GM18519 (cell line): ENCODE measurements at regions not wholly inside any gene's neighbourhood (a gene's known extent, or its start where the extent isn't known, plus 50 kb on each side); places are given as distances from the start of the nearest gene placed in this dataset.

Source experiments
- ATAC-seq: cut with Tn5 transposase; IDR thresholded peaks from one replicate; pipeline ENCODE4 v1.9.1; 2021; ENCODE audit warnings: mild to moderate bottlenecking, moderate library complexity; ENCODE audit not compliant: unreplicated experiment, low FRiP score

GRCh38 chrY:8652445-8652844 lies 684.8 kb upstream of the TSPY4 start:
- no peak for ATAC-seq

DNA sequence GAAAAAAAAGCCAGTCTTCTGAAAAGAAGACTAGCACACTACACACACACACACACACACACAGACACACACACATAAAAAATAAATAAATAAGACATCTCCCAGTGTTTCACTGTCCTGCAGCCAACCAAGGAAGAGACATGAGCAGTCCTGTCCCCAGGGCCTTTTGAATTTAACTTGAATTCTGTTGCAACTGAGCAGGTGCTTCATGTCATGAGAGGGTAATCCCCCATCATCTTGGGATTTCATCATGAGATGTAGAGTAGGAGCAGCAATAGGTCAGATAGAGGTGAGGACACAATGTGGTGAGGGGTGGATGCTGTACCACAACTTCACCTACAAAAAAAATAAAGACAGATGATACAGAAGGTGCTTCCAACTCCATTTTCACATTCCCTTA lies 682.2 kb upstream of the TSPY4 start:
- ATAC-seq = no peak

DNA sequence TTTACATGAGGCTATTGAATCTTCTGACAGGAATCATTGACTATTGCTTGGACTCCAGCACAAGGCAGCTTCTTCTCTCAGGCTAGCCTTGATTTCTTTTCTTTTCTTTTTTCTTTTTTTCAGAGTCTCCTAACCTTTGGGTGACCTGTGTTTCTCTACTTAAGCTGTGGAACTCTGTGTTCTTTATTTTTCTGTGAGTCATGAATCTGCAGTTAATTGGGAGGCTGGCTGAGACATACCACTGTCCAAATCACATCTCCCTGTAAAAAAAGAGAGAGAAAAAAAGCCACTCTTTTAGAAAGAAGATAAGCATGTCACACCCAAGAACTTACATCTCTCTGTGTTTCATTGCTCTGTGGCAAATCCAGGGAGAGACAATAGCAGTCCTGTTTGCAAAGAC lies 681.2 kb upstream of the TSPY4 start:
- ATAC-seq = no peak

DNA sequence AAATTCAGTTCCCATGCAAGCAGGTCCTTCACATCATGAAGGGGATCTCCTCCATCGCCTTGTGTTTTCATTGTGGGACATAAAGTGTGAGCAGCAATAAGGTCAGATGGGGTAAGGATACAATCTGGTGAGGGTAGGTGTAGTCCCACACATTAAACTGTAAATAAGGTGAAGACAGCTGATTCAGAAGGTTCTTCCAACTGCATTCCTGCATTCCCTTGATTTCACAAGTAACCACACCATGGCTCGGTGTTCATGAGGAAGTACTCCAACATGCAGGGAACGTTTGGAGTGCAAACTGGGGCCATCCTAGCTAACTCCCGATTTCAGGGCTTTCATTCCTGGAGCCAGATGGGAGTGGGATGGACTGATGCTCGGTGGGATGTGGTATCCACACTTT lies 680.7 kb upstream of the TSPY4 start:
- no peak for ATAC-seq

DNA sequence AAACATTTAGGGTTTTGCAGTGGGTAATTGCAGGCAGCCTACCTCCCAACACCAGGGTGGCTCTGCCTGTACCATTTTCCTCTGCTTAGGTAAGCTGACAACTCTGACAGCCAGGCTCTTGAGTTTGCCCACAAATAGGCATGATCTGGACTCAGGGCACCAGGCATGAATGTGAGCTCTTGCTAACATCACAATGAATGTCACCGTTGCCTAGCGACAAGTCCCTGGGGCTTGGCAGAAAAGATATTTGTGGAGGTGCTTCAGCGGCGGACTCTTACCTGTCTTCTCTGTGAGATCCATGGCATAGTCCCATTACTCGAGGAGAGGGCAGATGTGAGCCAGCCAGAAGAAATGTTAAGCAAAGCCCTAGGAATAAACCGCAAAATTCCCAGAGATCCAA lies 677.5 kb upstream of the TSPY4 start:
- no peak for ATAC-seq

DNA sequence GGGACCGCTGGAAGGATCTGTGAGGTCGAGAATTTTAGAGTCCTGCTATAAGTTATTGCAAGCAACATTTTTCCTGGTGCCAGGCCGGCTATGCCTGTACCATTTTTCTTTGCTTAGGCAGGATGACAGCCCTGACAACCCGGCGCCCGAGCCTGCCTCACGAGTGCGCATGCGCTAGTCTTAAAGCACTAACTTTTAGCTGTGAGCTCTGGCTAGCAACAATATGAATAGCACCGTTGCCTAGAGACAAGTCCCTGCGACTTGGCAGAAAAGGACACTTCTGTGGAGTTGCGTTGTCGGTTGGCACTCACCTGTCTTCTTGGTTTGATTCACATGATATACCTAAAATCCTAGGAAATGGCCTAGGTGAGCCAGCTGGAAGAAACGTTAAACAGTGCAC lies 663.4 kb upstream of the TSPY4 start:
- no peak for ATAC-seq

DNA sequence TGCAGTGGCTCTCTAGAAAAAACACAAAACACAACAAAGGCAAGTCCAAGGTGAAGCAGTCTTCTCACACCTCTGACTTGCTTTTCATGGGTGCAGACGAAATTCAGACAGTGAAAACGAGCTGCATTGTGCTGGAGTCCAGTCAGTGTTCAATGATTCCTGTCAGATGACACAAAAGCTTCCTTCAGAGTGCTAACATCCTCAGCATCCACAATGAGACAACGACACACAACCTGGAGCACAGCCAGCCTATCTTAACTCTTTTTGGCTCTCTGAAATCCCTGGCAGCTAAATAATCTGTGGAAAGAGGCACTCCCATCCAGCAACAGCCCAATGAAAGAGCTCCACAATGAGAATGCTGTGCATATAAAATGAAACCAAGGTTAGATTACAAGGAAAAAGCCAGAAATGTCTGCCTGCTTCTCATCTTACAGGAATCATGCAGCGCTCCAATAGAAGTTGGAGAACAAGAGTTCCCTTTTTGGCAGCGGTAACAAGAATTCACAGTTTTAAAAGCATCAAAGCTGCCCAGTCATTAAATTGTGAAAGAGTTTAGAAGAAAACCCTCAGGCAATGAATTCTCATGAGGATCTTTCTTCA lies 659.8 kb upstream of the TSPY4 start:
- no peak for ATAC-seq

DNA sequence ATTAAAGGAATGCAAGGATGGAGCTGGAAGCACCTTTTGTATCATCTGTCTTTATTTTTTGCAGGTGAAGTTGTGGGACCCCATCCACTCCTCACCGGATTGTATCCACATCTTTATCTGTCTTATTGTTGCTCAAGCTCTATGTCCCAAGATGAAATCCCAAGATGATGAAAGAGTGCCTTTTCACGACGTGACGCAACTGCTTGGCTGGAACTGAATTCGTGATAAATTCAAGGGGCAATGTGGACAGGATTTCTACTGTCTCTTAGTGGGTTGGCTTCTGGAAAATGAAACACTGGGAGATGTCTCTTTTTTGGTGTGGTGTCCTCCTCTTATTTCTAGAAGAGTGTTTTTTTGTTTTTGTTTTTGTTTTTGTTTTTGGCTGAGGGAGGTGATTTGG lies 650.1 kb upstream of the TSPY4 start:
- ATAC-seq = no peak

DNA sequence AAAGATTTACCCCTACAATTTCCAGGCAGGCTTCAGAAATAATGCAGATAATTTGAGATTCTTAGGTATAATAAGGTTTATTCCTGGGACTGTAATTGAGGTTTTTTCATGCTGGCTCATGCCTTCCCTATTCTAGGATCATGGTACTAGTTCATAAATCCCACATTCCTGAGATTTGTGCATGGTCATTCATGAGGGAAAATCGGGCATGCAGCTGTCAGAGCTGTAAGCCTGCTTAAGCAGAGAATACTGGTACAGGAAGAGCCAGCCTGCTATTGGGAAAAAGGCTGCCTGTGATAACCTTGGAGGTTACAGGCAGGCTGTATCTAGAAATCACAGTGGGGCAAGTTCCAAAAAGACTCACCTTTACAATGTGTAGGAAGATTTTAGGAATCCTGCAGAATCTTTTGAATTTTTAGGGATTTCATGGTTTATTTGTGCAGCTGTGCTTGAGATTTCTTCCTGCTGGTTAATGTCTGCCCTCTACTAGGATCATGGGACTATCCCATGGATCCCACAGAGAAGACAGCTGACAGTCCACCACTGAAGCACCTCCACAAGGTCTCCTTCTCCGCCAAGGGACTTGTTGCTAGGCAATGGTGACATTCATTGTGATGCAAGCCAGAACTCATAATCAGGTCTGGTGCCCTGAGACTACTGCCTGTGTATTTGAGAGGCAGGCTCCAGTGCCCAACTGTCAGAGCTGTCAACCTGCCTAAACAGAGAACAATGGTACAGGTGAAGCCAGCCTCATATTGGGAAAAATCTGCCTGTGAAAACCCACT lies 646.2 kb upstream of the TSPY4 start:
- ATAC-seq = no peak

DNA sequence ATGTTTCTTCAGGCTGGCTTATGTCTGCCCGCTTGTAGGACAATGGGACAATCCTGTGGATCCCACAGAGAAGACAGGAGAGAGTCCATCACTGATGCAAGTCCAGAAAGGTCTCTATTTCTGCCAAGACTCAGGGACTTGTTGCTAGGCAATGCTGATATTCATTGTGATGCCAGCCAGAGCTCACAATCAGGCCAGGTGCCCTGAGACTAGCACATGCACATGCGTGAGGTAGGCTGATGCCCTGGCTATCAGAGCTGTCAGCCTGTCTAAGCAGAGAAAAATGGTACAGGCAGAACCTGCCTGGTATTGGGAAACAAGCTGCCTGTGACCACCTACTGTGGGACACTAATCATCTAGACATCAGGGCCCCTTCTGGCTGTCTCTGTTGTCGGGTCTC lies 638.7 kb upstream of the TSPY4 start:
- ATAC-seq = no peak

DNA sequence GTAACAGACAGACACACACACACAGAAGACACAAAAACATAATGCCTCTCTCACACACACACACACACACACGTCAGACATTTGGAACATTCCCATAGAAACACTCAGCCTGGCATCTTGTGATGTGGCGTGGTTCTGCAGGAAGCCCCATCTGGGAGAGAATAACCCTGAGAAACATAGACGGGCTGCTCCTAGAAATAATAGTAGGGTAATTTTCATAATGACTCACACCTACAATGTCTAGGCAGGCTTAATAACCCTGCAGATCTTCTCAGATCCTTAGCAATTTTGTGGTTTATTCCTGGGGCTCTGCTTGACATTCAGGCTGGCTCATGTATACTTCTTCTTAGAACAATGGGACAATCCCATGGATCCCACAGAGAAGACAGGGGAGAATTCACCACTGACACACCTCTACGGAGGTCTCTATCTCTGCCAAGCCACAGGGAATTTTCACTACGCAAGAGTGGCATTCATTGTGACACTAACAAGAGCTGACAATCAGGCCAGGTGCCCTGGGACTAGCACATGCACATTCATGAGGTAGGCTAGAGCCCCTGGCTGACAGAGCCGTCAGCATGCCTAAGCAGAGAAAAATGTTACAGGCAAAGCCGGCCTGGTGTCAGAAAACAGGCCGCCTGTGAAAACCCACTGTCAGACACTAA lies 631.5 kb upstream of the TSPY4 start:
- ATAC-seq = no peak

GRCh38 chrY:8712296-8712695 lies 625.0 kb upstream of the TSPY4 start:
- no peak for ATAC-seq

DNA sequence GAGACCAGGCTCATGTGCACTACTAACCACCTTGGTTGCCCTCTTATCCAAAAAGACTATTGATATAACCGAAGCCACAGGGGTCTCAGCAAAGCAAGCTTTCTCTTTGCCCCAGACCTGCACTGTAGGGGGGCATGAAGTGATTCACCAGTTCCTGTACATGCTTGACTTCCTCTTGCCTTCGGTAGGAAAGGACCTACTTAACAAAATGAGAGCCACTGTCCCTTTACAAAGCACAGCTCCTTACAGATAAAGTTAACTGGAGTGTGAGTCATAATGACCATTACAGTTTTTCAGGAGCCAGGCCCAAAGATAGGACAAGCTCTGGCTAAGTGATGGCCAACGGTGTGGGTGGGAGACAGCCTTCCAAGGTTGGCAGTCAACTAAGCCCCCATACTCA lies 622.0 kb upstream of the TSPY4 start:
- ATAC-seq = no peak

- ATAC-seq = no peak
Measured at GRCh38 chrY:8726616-8727015, 610.6 kb upstream of the TSPY4 start.

DNA sequence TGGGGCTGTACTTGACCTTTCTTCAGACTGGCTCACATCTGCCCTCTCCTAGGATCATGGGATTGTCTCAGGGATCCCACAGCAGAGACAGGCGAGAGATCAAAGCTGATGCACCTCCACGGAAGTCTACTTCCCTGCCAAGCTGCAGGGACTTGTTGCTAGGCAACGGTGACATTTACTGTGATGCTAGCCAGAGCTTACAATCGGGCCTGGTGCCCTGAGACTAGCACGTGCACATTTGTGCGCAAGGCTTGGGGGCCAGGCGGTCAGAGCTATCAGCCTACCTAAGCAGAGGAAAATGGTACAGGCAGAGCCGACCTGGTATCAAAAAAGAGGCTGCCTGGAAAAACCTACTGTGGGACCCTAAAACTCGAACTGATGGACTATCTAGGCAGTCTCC lies 607.3 kb upstream of the TSPY4 start:
- no peak for ATAC-seq

DNA sequence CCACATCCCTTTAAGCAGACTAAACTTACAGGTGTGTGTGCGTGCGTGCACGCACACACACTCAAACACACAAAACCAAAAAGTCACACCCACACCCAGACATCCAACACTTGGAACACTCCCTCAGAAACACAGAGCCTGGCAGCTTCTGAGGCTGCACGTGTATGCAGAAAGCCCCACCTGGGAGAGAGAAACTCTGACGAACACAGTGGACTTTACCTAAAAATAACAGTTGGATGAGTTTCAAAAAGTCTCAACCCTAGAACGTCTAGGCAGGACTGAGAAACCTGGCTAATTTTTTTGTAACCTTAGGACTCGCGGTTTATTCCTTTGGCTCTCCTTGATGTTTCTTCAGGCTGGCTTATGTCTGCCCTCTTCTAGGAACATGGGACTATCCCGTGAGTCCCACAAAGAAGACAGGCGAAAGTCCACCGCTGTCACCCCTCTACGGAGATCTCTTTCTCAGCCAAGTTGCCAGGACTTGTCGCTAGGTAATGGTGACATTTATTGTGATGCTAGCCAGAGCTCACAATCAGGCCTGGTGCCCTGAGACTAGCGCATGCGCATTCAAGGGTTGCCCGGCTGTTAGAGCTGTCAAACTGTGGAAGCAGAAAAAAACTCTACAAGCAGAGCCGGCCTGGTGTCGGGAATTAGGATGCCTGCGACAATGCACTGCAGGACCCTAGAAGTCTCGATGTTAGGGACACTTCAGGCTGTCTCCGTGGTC lies 595.8 kb upstream of the TSPY4 start:
- ATAC-seq = no peak

DNA sequence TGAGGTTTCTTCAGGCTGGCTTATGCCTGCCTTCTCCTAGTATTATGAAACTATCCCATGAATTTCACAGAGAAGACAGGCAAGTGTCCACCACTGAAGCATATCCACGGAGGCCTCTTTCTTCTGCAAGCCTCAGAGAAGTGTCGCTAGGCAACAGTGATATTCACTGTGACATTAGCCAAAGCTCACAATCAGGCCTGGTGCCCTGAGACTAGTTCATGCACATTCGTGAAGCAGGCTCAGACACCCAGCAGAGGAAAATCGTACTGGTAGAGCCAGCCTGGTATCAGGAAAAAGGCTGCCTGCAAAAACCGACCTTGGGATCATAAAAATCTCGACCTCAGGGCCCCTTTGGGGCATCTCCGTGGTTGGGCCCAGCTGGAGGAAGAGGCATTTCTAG lies 573.1 kb upstream of the TSPY4 start:
- ATAC-seq = no peak

GRCh38 chrY:8781184-8781890 lies 555.9 kb upstream of the TSPY4 start:
- ATAC-seq = no peak

DNA sequence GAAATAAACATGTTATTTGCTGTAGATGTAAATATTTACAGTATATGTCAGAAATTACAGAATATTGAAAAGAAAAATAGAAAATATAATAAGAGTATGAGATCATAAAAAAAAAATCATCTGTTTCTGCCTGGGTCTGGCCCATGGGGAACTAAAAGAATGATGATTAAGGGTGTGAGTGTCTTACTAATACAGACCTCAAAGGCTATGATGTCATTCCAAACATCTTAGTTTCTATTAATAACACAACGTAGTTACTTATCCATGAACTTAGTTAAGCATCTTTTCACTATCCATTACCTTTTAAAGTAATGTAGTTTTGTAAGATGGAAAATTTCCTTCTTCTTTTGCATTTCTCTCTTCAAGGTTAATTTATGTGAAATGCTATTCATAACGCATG lies 542.7 kb upstream of the TSPY4 start:
- no peak for ATAC-seq

GRCh38 chrY:8804317-8804716 lies 532.9 kb upstream of the TSPY4 start:
- no peak for ATAC-seq
